Omental fat pad (tissue), 3 donors: ENCODE measurements at regions not wholly inside any gene's neighbourhood (a gene's known extent, or its start where the extent isn't known, plus 50 kb on each side); places are given as distances from the start of the nearest gene placed in this dataset.
"Not testable (repeated sequence)": the region's sequence is repeated elsewhere in the genome, so short reads cannot be mapped to it uniquely, and the experiment has no call there.

Experiments used
- ATAC-seq: fragments of 150-250 bp; one replicate; pipeline ENCODE4 v1.9.1; 2016; ENCODE audit warnings: mild to moderate bottlenecking, moderate library complexity; ENCODE audit not compliant: low FRiP score
- DNase-seq: peaks from one replicate; pipeline ENCODE4 v3.0.0-alpha.2; 2019; ENCODE audit warnings: low spot score
- CTCF ChIP-seq, 3 donors: fragments of 450-650 bp; IDR thresholded peaks; one replicate each; pipeline ENCODE4 v1.5.1; 2016 to 2017; ENCODE audit warnings: antibody characterized with exemption in 3 of 3, mild to moderate bottlenecking in 3 of 3, moderate library complexity in 2 of 3

DNA sequence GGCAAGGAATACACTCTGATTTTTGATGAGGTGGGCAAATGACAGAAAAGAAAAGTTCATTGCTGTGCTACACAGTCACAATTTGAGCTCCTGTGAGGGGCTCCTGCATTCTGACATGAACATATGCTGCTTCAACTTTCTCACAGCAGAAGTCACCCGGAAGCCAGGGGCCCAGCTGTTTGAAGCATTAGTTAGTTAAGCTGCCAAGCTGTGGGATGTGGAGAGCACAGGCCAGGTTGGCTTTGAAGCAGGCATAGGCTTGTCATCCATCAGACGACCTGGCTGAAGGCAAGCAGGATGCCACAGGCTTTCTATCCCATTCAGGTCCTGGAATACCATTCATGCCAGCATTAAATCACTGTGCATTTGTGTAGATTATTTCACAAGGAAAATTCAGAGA, 63.1 kb downstream of the MTNR1B start:
- DNase-seq (no peak), ATAC-seq (no peak)
- TF ChIP-seq CTCF (IDR thresholded peaks at IDR 0.05): no peak

GRCh38 chr11:93033093-93033492, 63.6 kb downstream of the MTNR1B start:
- DNase-seq: no peak
- no peak for ATAC-seq
- no peak for TF ChIP-seq CTCF (IDR thresholded peaks at IDR 0.05)

DNA sequence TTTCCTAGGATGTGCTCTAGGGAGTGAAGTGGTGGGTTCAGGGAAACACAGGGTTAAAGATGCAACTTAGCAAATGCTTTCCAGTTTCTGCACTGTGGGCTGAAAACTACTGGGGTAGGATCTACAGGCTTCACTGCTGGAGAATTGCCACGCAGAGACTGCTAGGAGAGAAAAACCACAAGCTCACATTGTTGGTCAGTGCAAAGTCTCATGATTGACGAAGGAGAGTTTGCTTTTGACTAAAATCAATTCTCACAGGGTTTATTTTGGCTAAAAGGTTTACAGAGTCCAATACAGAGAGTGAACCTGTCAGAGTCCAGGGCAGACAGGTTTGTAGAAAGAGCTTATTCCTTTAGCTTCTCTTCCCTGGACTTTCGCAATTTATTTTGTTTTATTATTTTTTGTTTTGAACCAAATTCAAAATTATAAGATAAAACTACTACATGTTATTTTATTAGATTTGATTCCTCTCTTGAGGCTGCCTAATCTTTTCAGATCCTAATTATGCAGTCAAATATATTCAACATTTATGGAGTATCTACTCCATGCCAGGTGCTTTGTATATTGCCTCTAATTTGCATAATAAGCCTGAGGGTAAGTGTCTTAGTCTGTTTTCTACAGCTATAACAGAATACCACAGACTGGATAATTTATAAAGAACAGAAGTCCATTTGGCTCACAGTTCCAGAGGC, 64.7 kb downstream of the MTNR1B start:
- no peak for DNase-seq
- no peak for ATAC-seq
- no peak for TF ChIP-seq CTCF (IDR thresholded peaks at IDR 0.05)

DNA sequence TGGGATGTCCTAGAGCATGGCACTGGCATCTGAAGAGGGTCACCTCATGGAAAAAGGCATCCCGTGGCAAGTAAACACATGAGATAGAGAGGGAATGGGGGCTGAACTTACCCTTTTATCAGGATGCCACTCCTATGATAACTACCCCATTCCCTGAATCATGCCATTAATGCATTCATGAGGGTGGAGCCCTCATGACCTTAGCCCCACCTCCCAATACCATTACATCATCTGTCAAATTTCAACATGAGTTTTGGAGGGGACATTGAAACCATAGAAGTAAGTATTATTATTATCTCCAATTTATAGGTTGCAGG, 65.2 kb downstream of the MTNR1B start:
- no peak for TF ChIP-seq CTCF (IDR thresholded peaks at IDR 0.05)
- ATAC-seq (no peak), DNase-seq (no peak)

GRCh38 chr11:93038521-93038920, 69.1 kb downstream of the MTNR1B start:
- ATAC-seq (no peak), DNase-seq (no peak)
- TF ChIP-seq CTCF (IDR thresholded peaks at IDR 0.05): no peak

GRCh38 chr11:93039531-93040240, 70.2 kb downstream of the MTNR1B start:
- TF ChIP-seq CTCF (IDR thresholded peaks at IDR 0.05): no peak
- ATAC-seq (no peak), DNase-seq (no peak)

GRCh38 chr11:93041682-93042081, 72.2 kb downstream of the MTNR1B start:
- DNase-seq: no peak
- ATAC-seq: no peak

GRCh38 chr11:93043186-93043585, 73.7 kb downstream of the MTNR1B start:
- not testable (repeated sequence) for DNase-seq, ATAC-seq

More at GRCh38 chr11:93041682-93042081, 72.2 kb downstream of the MTNR1B start:
- TF ChIP-seq CTCF (IDR thresholded peaks at IDR 0.05): no peak
